HepG2 (cell line): ENCODE measurements at regions not wholly inside any gene's neighbourhood (a gene's known extent, or its start where the extent isn't known, plus 50 kb on each side); places are given as distances from the start of the nearest gene placed in this dataset.

Experiments
- FOXP1 ChIP-seq, 2 experiments: fragments of 450-650 bp in 1 of 2; IDR thresholded peaks; 2 replicates each; pipeline ENCODE4 v1.6.1; 2017 to 2018; ENCODE audit warnings: antibody characterized with exemption in 1 of 2
- STAT6 ChIP-seq: sonication (generic); formaldehyde crosslinking; IDR thresholded peaks from 2 replicates; pipeline ENCODE4 v1.4.0; 2020; ENCODE audit warnings: missing genetic modification reagents, mild to moderate bottlenecking, borderline replicate concordance
- TBX3 ChIP-seq: fragments of 450-650 bp; IDR thresholded peaks from 2 replicates; pipeline ENCODE4 v1.6.1; 2017; ENCODE audit warnings: antibody characterized with exemption, mild to moderate bottlenecking, inconsistent platforms, borderline replicate concordance
- ZKSCAN1 ChIP-seq: fragments of 150-350 bp; IDR thresholded peaks from 2 replicates; pipeline ENCODE4 v1.6.1; 2014; ENCODE audit warnings: low read length
- ZNF580 ChIP-seq: IDR thresholded peaks from 2 replicates; pipeline ENCODE4 v1.6.1; 2016; ENCODE audit warnings: low read depth, borderline replicate concordance
- ZNF703 ChIP-seq: sonication (generic); formaldehyde crosslinking; IDR thresholded peaks from 2 replicates; pipeline ENCODE4 v1.5.1; 2020; ENCODE audit warnings: missing genetic modification reagents, mild to moderate bottlenecking, moderate library complexity, borderline replicate concordance
- ZNF75D ChIP-seq: sonication (generic); formaldehyde crosslinking; IDR thresholded peaks from 2 replicates; pipeline ENCODE4 v1.8.1; 2023; ENCODE audit warnings: missing genetic modification reagents, mild to moderate bottlenecking, borderline replicate concordance

DNA sequence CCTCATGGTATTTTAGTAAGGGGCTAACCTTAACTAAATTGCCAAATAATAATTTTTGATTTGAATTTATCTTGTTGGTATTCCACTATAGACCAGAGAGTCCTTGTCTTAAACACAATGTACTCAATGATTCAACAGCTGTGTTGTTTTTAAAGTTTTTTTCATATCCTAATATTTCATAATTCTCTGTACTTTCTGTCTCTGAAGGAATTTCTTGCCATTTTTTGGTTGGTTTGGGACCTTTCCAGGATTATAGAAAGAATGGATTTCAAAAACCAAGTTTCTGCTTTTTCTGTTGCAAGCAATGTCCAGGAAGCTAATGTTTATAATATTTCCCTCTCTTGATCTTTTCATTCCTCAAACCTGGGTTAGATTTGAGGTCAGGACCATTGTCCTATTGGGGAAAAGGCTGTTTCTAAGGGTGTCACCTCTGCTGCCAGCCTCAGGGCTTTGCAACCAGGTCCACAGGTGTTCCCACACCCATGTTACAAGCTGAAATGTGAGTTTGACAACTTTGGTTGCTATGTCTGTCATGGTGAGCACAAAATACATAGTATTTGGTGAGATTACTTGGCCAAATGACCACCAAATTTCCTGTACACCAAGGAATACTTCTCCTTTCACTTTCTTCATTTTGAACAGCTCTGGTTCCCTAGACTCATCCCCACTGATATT, 363.7 kb upstream of the RGMA start:
- TF ChIP-seq ZKSCAN1 (no peak), ZNF580 (CRISPR knock-in tag) (no peak), TBX3 (no peak), ZNF703 (no peak), ZNF75D (CRISPR knock-in tag) (no peak), FOXP1 (IDR thresholded peaks at IDR 0.05) (no peak), FOXP1 (CRISPR knock-in tag; IDR thresholded peaks at IDR 0.05) (no peak), STAT6 (CRISPR knock-in tag) (no peak)
